OCI-LY7 (cell line): ENCODE measurements at regions not wholly inside any gene's neighbourhood (a gene's known extent, or its start where the extent isn't known, plus 50 kb on each side); places are given as distances from the start of the nearest gene placed in this dataset.

Experiments
- EZH2phosphoT487 ChIP-seq: fragments of 200-600 bp; sonication (generic); IDR thresholded peaks from 2 replicates; pipeline ENCODE4 v1.6.1; 2018; ENCODE audit warnings: low read depth, borderline replicate concordance, mild to moderate bottlenecking, mixed run types, antibody characterized with exemption, low read length, moderate library complexity, mixed read lengths
- TF ChIP-seq, protein P1 (sequence below): fragments of 200-600 bp; sonication (generic); conservative IDR thresholded peaks from 2 replicates; pipeline ENCODE4 v1.5.1; 2014; ENCODE audit warnings: mild to moderate bottlenecking, antibody characterized with exemption, low read length, moderate library complexity, mixed read lengths

DNA sequence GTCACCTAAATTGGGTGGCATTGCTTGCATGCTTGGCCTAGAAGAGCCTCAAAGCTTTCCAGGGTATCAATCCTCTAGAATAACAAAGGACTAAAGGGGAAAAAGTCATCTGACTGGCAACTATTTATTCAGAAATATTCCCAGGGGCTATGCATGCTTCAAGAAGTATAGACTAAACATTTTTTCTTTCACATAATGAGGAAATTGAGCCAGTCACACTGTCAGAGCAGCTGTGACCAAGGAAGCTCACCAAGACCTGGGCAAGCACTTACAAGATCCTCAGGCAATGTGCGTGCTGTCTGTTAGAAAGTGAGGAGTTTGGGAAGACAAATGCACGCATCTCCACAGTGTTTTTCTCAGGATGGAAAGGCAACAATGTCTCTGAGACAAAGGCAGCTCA is 747.2 kb downstream of the DIAPH3 start:
- TF ChIP-seq, protein P1, sequence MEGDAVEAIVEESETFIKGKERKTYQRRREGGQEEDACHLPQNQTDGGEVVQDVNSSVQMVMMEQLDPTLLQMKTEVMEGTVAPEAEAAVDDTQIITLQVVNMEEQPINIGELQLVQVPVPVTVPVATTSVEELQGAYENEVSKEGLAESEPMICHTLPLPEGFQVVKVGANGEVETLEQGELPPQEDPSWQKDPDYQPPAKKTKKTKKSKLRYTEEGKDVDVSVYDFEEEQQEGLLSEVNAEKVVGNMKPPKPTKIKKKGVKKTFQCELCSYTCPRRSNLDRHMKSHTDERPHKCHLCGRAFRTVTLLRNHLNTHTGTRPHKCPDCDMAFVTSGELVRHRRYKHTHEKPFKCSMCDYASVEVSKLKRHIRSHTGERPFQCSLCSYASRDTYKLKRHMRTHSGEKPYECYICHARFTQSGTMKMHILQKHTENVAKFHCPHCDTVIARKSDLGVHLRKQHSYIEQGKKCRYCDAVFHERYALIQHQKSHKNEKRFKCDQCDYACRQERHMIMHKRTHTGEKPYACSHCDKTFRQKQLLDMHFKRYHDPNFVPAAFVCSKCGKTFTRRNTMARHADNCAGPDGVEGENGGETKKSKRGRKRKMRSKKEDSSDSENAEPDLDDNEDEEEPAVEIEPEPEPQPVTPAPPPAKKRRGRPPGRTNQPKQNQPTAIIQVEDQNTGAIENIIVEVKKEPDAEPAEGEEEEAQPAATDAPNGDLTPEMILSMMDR: no peak
- no peak for TF ChIP-seq EZH2phosphoT487
